GM18870 (cell line): ENCODE measurements at regions not wholly inside any gene's neighbourhood (a gene's known extent, or its start where the extent isn't known, plus 50 kb on each side); places are given as distances from the start of the nearest gene placed in this dataset.
A peak's percentile ranks its signal among the peaks of the same experiment; 100 is the strongest.

ENCODE experiments used
- ATAC-seq: cut with Tn5 transposase; IDR thresholded peaks from one replicate; pipeline ENCODE4 v1.9.1; 2021; ENCODE audit warnings: moderate library complexity; ENCODE audit not compliant: unreplicated experiment

DNA sequence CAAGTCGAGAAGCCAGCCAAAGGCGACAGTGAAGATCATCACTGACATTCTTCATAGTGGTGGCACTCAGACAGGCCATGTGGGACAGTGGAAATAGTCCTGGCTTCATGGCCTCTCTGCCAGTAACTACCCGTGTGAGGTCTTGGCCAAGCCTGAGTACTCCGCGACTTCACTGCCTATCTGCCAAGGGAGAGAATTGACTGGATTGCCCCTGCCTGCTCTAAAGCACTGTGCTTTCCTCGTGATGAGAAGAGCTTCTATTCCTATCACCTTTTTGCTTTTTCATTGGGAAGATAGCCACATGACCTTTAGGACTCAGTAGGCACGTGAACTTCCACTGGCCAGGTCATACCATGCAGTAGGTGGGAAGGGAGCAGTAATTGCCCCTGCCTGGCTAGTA is 239.3 kb downstream of the HAUS1 start:
- ATAC-seq, result no peak

- peak; percentile 66 for ATAC-seq
Observed at GRCh38 chr18:46343931-46344372, 239.8 kb downstream of the HAUS1 start.

DNA sequence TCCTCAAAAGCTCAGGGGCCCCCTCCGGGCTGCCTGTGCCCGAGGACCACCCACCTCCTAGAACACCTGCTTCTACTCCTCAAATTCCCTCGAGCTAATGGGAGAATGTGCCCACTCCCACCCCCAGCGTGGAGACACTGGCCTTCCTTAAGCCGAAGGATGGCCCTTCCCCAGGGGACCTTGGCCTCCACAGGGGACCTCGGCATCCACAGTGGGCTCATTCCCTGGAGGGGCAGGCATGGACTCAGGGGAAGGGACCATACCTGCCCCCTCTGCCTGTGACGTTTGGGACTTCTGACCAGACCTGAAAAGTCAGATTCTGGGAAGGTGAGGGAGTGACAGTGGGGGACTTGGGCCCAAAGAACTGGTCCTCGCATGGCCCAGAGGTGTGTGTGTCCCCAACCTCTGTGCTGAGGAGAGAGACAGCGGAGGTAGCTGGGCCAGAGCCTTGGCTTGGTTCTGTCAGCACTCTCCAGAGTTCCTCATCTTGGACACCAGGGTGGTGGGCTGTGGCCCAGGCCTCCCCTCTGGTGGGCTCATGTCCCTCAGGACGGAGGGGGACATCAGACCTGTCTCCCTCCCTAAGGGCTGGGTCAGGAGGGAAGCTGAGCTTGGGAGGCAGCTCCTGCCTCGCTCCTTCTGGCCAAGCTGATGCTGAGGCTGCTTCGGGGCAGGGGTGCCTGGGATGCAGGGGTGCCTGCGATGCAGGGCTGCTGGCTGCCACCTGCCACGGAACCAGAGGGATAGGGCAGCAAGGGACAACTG is 240.4 kb downstream of the HAUS1 start:
- no peak for ATAC-seq

DNA sequence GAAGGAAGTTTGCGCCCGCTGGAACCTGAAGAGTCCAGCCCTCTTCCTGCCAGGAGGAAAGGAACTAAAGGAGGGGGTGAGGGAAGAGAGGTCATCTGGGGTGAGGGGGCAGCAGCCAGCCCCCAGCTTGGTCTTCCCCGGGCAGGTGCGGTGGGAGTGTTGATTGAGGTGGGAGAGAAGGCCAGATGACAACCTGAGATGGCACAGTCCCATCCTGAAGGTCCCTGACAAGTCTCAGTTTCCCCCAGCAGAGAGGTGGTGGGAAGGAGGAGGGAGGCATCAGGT is 240.9 kb downstream of the HAUS1 start:
- ATAC-seq, result no peak

DNA sequence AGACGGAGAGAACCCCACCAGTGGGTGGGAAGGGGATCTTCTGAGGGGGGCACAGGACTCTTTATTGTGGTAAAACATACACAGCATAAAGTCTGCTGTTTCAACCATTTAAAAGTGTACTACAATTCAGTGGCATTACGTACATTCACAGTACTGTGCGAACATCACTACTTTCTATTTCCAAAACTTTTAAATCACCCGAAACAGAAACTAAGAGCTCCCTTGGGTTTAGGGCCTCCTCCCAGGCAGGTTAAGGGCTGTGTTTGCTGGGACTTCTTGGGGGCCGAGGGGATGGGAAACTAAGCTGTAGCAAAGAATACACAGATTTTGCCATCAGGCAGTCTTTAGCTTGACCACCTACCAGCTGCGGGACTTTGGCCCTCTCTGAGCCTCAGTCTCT is 242.0 kb downstream of the HAUS1 start:
- no peak for ATAC-seq

- no peak for ATAC-seq
Observed at GRCh38 chr18:46346896-46347630, 242.9 kb downstream of the HAUS1 start.

- no peak for ATAC-seq
Observed at GRCh38 chr18:46350598-46351159, 246.5 kb downstream of the HAUS1 start.

DNA sequence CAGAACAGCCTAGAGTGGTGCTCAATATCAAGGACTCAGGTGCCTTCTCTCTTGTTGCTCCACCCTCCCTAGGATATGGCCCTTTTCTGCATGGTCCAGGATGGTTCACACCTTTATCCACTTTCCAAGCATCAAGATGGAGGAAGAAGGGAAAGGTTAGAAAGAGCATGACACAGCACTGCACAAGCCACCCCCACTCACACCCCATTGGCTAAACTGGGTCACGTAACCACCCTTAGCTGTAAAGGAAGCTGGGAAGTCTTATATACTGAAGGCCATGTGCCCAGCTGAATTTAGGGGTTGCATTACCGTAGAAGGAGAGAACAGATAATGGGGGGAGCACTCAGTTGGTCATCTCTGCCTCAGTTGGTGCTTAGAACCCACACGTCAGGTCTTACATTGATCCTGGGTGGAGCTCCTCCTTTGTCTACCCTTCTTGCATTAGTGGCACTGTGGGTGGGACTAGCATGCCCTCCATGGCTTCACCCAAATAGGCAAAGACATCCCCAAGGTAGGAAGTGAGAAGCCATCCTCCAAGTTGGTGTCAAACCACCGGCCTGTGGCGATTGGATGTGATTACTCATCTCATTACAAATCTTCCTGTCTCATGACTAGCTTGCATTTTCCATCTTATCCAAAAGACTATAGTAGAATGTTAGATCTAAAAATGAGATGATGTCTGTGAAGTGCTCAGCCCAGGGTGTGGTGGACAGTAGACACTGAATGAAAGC is 248.5 kb downstream of the HAUS1 start:
- ATAC-seq, result no peak

- no peak for ATAC-seq
Observed at GRCh38 chr18:46353460-46353859, 249.3 kb downstream of the HAUS1 start.

DNA sequence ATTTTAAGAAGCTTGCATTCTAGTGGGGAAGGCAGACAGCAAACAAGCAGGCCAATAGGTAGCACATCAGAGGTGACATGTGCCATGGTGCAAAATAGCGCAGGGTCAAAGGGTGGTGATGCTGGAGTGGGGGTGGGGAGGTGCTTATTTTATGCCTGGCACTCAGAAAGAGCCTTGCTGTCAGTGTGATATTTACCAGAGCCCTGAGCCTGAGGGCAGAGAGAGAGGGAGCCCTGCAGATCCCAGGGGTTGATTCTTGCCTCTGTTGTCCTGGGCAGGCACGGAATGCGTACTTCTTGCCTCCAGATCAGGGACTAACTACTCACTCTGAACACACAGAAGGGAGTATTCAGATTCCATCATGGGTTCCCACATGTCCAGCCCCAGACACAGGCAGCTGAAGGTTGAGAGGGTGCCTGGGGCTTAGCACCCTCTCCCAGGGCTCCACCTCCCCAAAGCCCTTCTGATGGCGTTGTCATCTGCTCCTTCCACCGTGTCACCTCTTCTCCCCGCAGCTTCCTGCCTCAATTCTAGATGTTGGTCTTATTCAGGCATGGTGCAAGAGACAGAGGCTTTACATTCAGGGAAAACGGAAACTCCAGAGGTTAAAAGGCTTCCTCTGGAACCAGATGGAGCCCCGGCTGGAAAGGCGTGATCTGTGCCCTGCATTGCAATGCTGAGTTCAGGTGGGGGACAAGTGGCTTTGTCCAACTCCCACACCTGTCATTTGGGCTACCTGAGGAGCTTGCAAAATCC is 252.3 kb downstream of the HAUS1 start:
- no peak for ATAC-seq

- ATAC-seq, result no peak
Observed at GRCh38 chr18:46360102-46360699, 256.0 kb downstream of the HAUS1 start.

GRCh38 chr18:46360866-46361265 is 256.7 kb downstream of the HAUS1 start:
- ATAC-seq, result no peak

GRCh38 chr18:46362533-46362932 is 258.3 kb downstream of the HAUS1 start:
- ATAC-seq, result no peak

GRCh38 chr18:46364048-46364447 is 259.9 kb downstream of the HAUS1 start:
- ATAC-seq, result no peak

DNA sequence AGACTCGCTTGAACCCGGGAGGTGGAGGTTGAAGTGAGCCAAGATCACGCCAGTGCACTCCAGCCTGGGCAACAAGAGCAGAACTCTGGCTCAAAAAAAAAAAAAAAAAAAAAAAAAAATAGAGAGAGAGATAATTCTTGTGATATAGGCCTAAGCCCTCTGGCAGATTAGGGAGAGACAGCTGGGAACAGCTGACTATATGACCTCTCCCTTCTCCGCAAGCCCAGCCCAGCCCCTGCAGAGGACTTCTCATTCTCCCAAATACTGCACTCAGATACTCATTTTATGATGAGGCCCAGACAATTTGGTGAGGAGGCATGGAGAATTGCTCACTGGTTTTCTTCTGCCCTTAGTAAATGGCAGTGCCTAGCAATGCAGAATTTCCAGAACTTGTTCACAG is 262.0 kb downstream of the HAUS1 start:
- no peak for ATAC-seq

GRCh38 chr18:46366751-46367376 is 262.7 kb downstream of the HAUS1 start:
- ATAC-seq, result no peak

GRCh38 chr18:46369323-46369722 is 265.1 kb downstream of the HAUS1 start:
- ATAC-seq, result no peak

- ATAC-seq, result no peak
Observed at GRCh38 chr18:46370898-46371297, 266.7 kb downstream of the HAUS1 start.

GRCh38 chr18:46372670-46373069 is 268.5 kb downstream of the HAUS1 start:
- ATAC-seq, result no peak

- ATAC-seq, result no peak
Observed at GRCh38 chr18:46373131-46373530, 268.9 kb downstream of the HAUS1 start.
